ENCODE measurements at regions not wholly inside any gene's neighbourhood (a gene's known extent, or its start where the extent isn't known, plus 50 kb on each side); places are given as distances from the start of the nearest gene placed in this dataset.
"Not testable (repeated sequence)": the region's sequence is repeated elsewhere in the genome, so short reads cannot be mapped to it uniquely, and the experiment has no call there.

- Histone ChIP-seq H3K36me3 (ENCODE audit: control insufficient read depth, insufficient read depth, low read length) (no peaks in the 10 kb centered on the region), H3K9me3 (ENCODE audit: control insufficient read depth, low read length) (no peaks in the 10 kb centered on the region), H3K27ac (no peak overlapping the region), H2AFZ (no peak overlapping the region), H3K27me3 (ENCODE audit: control insufficient read depth, insufficient read depth, low read length) (no peaks in the 10 kb centered on the region), H3K79me2 (no peaks in the 10 kb centered on the region), H3K4me3 (ENCODE audit: low read depth, low read length) (no peak overlapping the region), H3K9ac (no peak overlapping the region), H3K4me2 (ENCODE audit: low read length) (no peak overlapping the region), H3K4me1 (no peaks in the 10 kb centered on the region)
- TF ChIP-seq CTCF (IDR thresholded peaks at IDR 0.05), result no peak
Observed at GRCh38 chr12:46903058-46903457, 77.3 kb upstream of the SLC38A4 start.

- Histone ChIP-seq H2AFZ (no peak overlapping the region), H3K27ac (no peak overlapping the region), H3K4me2 (ENCODE audit: low read length) (no peak overlapping the region), H3K4me3 (ENCODE audit: low read depth, low read length) (no peak overlapping the region), H3K79me2 (no peaks in the 10 kb centered on the region), H3K9me3 (ENCODE audit: control insufficient read depth, low read length) (no peaks in the 10 kb centered on the region), H3K9ac (no peak overlapping the region), H3K4me1 (no peaks in the 10 kb centered on the region), H3K36me3 (ENCODE audit: control insufficient read depth, insufficient read depth, low read length) (no peaks in the 10 kb centered on the region), H3K27me3 (ENCODE audit: control insufficient read depth, insufficient read depth, low read length) (no peaks in the 10 kb centered on the region)
- no peak for TF ChIP-seq CTCF (IDR thresholded peaks at IDR 0.05)
Observed at GRCh38 chr12:46904406-46905238, 78.8 kb upstream of the SLC38A4 start.

- not testable (repeated sequence) for H3K4me2 ChIP-seq (ENCODE audit: low read length); H2AFZ ChIP-seq; H3K4me1 ChIP-seq; H3K36me3 ChIP-seq (ENCODE audit: control insufficient read depth, insufficient read depth, low read length); H3K27me3 ChIP-seq (ENCODE audit: control insufficient read depth, insufficient read depth, low read length); H3K9me3 ChIP-seq (ENCODE audit: control insufficient read depth, low read length); H3K4me3 ChIP-seq (ENCODE audit: low read depth, low read length); H3K9ac ChIP-seq; H3K79me2 ChIP-seq; H3K27ac ChIP-seq
Observed at GRCh38 chr12:46905239-46905627, 79.4 kb upstream of the SLC38A4 start.

GRCh38 chr12:46907791-46908190 lies 82.0 kb upstream of the SLC38A4 start:
- H3K36me3 ChIP-seq (ENCODE audit: control insufficient read depth, insufficient read depth, low read length), result no peaks in the 10 kb centered on the region
- H3K9ac ChIP-seq, result no peak overlapping the region
- H3K4me1 ChIP-seq, result no peaks in the 10 kb centered on the region
- H3K79me2 ChIP-seq, result no peaks in the 10 kb centered on the region
- no peak for TF ChIP-seq CTCF (IDR thresholded peaks at IDR 0.05)
- no peak overlapping the region for H3K4me3 ChIP-seq (ENCODE audit: low read depth, low read length)
- no peaks in the 10 kb centered on the region for H3K27me3 ChIP-seq (ENCODE audit: control insufficient read depth, insufficient read depth, low read length)
- H2AFZ ChIP-seq, result no peak overlapping the region
- H3K4me2 ChIP-seq (ENCODE audit: low read length), result no peak overlapping the region
- H3K9me3 ChIP-seq (ENCODE audit: control insufficient read depth, low read length), result no peaks in the 10 kb centered on the region
- H3K27ac ChIP-seq, result no peak overlapping the region

GRCh38 chr12:46908236-46908935 lies 82.6 kb upstream of the SLC38A4 start:
- Histone ChIP-seq H3K9me3 (ENCODE audit: control insufficient read depth, low read length) (no peaks in the 10 kb centered on the region), H3K27me3 (ENCODE audit: control insufficient read depth, insufficient read depth, low read length) (no peaks in the 10 kb centered on the region), H3K36me3 (ENCODE audit: control insufficient read depth, insufficient read depth, low read length) (no peaks in the 10 kb centered on the region), H3K79me2 (no peaks in the 10 kb centered on the region), H3K4me2 (ENCODE audit: low read length) (no peak overlapping the region), H3K27ac (no peak overlapping the region), H3K9ac (no peak overlapping the region), H3K4me1 (no peaks in the 10 kb centered on the region), H3K4me3 (ENCODE audit: low read depth, low read length) (no peak overlapping the region), H2AFZ (no peak overlapping the region)
- TF ChIP-seq CTCF (IDR thresholded peaks at IDR 0.05), result no peak
